ENCODE measurements at regions not wholly inside any gene's neighbourhood (a gene's known extent, or its start where the extent isn't known, plus 50 kb on each side); places are given as distances from the start of the nearest gene placed in this dataset.

DNA sequence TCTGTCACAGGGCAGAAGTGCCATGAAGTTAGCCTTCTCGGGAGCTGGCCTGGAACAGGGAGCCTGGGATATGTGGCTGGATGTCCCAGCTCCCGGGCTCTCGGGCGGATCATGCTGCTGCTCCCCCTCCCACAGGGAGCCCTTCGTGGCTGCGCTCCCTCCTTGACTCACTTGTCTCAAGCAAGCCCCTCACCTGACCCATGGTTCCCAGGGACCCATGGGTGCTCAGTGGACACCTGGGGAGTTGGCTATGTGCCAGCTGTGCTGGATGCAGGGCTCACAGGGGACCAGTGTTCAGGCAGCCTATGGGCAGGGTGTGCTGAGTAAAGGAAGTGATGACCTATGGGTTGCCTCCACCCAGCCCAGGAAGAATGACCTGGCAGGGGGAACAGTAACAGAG is 213.1 kb upstream of the SGCG start:
- TF ChIP-seq, protein P1, sequence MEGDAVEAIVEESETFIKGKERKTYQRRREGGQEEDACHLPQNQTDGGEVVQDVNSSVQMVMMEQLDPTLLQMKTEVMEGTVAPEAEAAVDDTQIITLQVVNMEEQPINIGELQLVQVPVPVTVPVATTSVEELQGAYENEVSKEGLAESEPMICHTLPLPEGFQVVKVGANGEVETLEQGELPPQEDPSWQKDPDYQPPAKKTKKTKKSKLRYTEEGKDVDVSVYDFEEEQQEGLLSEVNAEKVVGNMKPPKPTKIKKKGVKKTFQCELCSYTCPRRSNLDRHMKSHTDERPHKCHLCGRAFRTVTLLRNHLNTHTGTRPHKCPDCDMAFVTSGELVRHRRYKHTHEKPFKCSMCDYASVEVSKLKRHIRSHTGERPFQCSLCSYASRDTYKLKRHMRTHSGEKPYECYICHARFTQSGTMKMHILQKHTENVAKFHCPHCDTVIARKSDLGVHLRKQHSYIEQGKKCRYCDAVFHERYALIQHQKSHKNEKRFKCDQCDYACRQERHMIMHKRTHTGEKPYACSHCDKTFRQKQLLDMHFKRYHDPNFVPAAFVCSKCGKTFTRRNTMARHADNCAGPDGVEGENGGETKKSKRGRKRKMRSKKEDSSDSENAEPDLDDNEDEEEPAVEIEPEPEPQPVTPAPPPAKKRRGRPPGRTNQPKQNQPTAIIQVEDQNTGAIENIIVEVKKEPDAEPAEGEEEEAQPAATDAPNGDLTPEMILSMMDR (IDR thresholded peaks at IDR 0.05; ENCODE audit: insufficient read depth, low read depth, low read length): no peak
- no peak for TF ChIP-seq EZH2 (IDR thresholded peaks at IDR 0.05; ENCODE audit: insufficient read depth, low read length)
- Histone ChIP-seq H3K36me3 (ENCODE audit: insufficient read depth, low read length) (no peaks in the 10 kb centered on the region), H3K27me3 (ENCODE audit: insufficient read depth, low read length) (no peaks in the 10 kb centered on the region), H3K4me2 (ENCODE audit: low read length) (no peak overlapping the region), H3K27ac (ENCODE audit: low read depth, low read length) (no peak overlapping the region), H3K4me1 (ENCODE audit: insufficient read depth, low read length) (no peaks in the 10 kb centered on the region), H3K9me3 (ENCODE audit: insufficient read depth, low read depth, low read length) (no peaks in the 10 kb centered on the region), H3K79me2 (ENCODE audit: insufficient read depth, low read length) (no peaks in the 10 kb centered on the region), H3K4me3 (ENCODE audit: insufficient read depth, low read depth, low read length) (no peak overlapping the region), H2AFZ (ENCODE audit: low read depth, low read length) (no peak overlapping the region), H3K9ac (ENCODE audit: low read length) (no peak overlapping the region), H4K20me1 (ENCODE audit: insufficient read depth, low read length) (no peaks in the 10 kb centered on the region)
- Mint-ChIP-seq H3K9me3 (ENCODE audit: unreplicated experiment) (no peaks in the 10 kb centered on the region), H3K27ac (ENCODE audit: unreplicated experiment) (no peak overlapping the region), H3K36me3 (ENCODE audit: low read depth, unreplicated experiment) (no peaks in the 10 kb centered on the region), H3K27me3 (ENCODE audit: low read depth, unreplicated experiment) (peaks cover 31% of the 10 kb centered on the region), H3K4me3 (ENCODE audit: unreplicated experiment) (no peak overlapping the region), H3K4me1 (ENCODE audit: low read depth, unreplicated experiment) (peaks cover 2% of the 10 kb centered on the region)
- FAIRE-seq: no peak
- DNase-seq (ENCODE audit: low read depth): no peak

DNA sequence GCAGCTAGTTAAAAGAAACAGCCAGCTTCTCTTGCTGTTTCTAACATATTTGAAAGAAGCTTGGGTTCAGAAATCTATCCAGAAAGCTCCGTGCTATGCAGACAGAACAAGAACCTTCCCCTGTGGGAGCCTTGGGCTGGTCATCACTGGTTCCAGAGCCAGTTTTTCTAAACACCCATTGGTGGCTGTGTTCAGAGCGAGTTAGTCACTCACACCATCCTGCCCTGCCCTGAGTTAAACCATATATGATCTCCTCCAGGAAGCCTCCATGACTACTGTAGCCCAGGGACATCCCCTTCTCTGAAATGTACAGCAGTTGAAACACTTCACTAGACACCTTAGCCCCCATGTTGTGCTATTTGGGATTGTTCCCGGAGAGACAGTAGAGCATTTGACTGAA is 200.8 kb upstream of the SGCG start:
- H3K27me3 ChIP-seq (ENCODE audit: insufficient read depth, low read length): no peaks in the 10 kb centered on the region
- H3K27ac Mint-ChIP-seq (ENCODE audit: unreplicated experiment): no peak overlapping the region
- H2AFZ ChIP-seq (ENCODE audit: low read depth, low read length): no peak overlapping the region
- DNase-seq (ENCODE audit: low read depth): no peak
- TF ChIP-seq, protein P1 (IDR thresholded peaks at IDR 0.05; ENCODE audit: insufficient read depth, low read depth, low read length): no peak
- TF ChIP-seq EZH2 (IDR thresholded peaks at IDR 0.05; ENCODE audit: insufficient read depth, low read length): no peak
- no peaks in the 10 kb centered on the region for H4K20me1 ChIP-seq (ENCODE audit: insufficient read depth, low read length)
- no peak for FAIRE-seq
- peaks cover 5% of the 10 kb centered on the region for H3K27me3 Mint-ChIP-seq (ENCODE audit: low read depth, unreplicated experiment)
- no peaks in the 10 kb centered on the region for H3K4me1 Mint-ChIP-seq (ENCODE audit: low read depth, unreplicated experiment)
- no peak overlapping the region for H3K4me3 Mint-ChIP-seq (ENCODE audit: unreplicated experiment)
- no peak overlapping the region for H3K4me3 ChIP-seq (ENCODE audit: insufficient read depth, low read depth, low read length)
- no peaks in the 10 kb centered on the region for H3K36me3 ChIP-seq (ENCODE audit: insufficient read depth, low read length)
- H3K9me3 ChIP-seq (ENCODE audit: insufficient read depth, low read depth, low read length): peaks cover 3% of the 10 kb centered on the region
- no peak overlapping the region for H3K9ac ChIP-seq (ENCODE audit: low read length)
- no peaks in the 10 kb centered on the region for H3K36me3 Mint-ChIP-seq (ENCODE audit: low read depth, unreplicated experiment)
- peaks cover 16% of the 10 kb centered on the region for H3K9me3 Mint-ChIP-seq (ENCODE audit: unreplicated experiment)
- H3K4me1 ChIP-seq (ENCODE audit: insufficient read depth, low read length): no peaks in the 10 kb centered on the region
- H3K27ac ChIP-seq (ENCODE audit: low read depth, low read length): no peak overlapping the region
- H3K4me2 ChIP-seq (ENCODE audit: low read length): no peak overlapping the region
- H3K79me2 ChIP-seq (ENCODE audit: insufficient read depth, low read length): no peaks in the 10 kb centered on the region

DNA sequence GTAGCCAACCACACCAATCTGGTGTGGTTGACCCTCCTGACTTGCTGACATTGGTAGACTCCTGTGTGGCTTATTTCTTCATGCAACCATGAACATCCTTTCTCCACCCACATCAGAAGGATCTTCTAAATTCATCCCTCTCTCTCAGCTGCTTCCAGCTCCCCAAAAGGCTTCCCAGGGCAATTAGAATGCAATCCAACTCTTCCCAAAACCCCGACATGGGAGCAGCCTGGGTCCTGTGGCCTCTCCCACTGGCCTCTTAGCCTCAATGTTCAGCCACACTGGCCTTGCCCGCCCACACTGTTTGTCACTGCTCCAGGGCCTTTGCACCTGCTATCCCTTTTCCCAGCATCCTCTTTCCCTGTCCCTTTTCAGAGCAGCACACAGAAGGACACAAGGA is 199.8 kb upstream of the SGCG start:
- DNase-seq (ENCODE audit: low read depth) (no peak), FAIRE-seq (no peak)
- Mint-ChIP-seq H3K36me3 (ENCODE audit: low read depth, unreplicated experiment) (no peaks in the 10 kb centered on the region), H3K27me3 (ENCODE audit: low read depth, unreplicated experiment) (peaks cover 3% of the 10 kb centered on the region), H3K4me1 (ENCODE audit: low read depth, unreplicated experiment) (no peaks in the 10 kb centered on the region), H3K9me3 (ENCODE audit: unreplicated experiment) (peaks cover 16% of the 10 kb centered on the region), H3K4me3 (ENCODE audit: unreplicated experiment) (no peak overlapping the region), H3K27ac (ENCODE audit: unreplicated experiment) (no peak overlapping the region)
- no peak overlapping the region for H2AFZ ChIP-seq (ENCODE audit: low read depth, low read length)
- no peak overlapping the region for H3K9ac ChIP-seq (ENCODE audit: low read length)
- no peaks in the 10 kb centered on the region for H3K27me3 ChIP-seq (ENCODE audit: insufficient read depth, low read length)
- H3K79me2 ChIP-seq (ENCODE audit: insufficient read depth, low read length): no peaks in the 10 kb centered on the region
- H3K4me2 ChIP-seq (ENCODE audit: low read length): no peak overlapping the region
- H4K20me1 ChIP-seq (ENCODE audit: insufficient read depth, low read length): no peaks in the 10 kb centered on the region
- no peak overlapping the region for H3K27ac ChIP-seq (ENCODE audit: low read depth, low read length)
- H3K9me3 ChIP-seq (ENCODE audit: insufficient read depth, low read depth, low read length): peaks cover 3% of the 10 kb centered on the region
- H3K4me3 ChIP-seq (ENCODE audit: insufficient read depth, low read depth, low read length): no peak overlapping the region
- H3K4me1 ChIP-seq (ENCODE audit: insufficient read depth, low read length): no peaks in the 10 kb centered on the region
- TF ChIP-seq, protein P1 (IDR thresholded peaks at IDR 0.05; ENCODE audit: insufficient read depth, low read depth, low read length): no peak
- TF ChIP-seq EZH2 (IDR thresholded peaks at IDR 0.05; ENCODE audit: insufficient read depth, low read length): no peak
- H3K36me3 ChIP-seq (ENCODE audit: insufficient read depth, low read length): no peaks in the 10 kb centered on the region
